Astrocyte (in vitro differentiated cells and primary cell): ENCODE measurements at regions not wholly inside any gene's neighbourhood (a gene's known extent, or its start where the extent isn't known, plus 50 kb on each side); places are given as distances from the start of the nearest gene placed in this dataset.

Experiments
- EZH2 ChIP-seq: IDR thresholded peaks from 2 replicates; pipeline ENCODE4 v1.6.1; 2012; ENCODE audit warnings: mild to moderate bottlenecking, low read length, inconsistent platforms; ENCODE audit not compliant: insufficient read depth
- TF ChIP-seq, protein P1 (sequence below): IDR thresholded peaks from 2 replicates; pipeline ENCODE4 v1.5.1; 2011; ENCODE audit warnings: low read depth, mild to moderate bottlenecking, inconsistent platforms, low read length, moderate library complexity; ENCODE audit not compliant: insufficient read depth

DNA sequence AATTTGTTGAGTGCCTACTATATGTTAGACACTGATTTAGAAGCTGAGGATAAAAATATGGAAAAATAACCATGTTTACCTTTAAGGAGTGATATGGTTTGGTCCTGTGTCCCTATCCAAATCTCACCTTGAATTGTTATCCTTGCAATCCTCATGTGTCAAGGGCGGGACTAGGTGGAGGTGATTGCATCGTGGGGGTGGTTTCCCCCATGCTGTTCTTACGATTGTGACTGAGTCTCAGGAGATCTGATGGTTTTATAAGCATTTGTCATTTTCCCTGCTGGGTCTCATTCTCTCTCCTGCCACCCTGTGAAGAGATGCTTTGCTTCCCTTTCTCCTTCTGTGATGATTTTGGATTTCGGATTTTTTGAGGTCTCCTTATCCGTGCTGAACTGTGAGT is 876.4 kb downstream of the DTWD2 start:
- TF ChIP-seq, protein P1, sequence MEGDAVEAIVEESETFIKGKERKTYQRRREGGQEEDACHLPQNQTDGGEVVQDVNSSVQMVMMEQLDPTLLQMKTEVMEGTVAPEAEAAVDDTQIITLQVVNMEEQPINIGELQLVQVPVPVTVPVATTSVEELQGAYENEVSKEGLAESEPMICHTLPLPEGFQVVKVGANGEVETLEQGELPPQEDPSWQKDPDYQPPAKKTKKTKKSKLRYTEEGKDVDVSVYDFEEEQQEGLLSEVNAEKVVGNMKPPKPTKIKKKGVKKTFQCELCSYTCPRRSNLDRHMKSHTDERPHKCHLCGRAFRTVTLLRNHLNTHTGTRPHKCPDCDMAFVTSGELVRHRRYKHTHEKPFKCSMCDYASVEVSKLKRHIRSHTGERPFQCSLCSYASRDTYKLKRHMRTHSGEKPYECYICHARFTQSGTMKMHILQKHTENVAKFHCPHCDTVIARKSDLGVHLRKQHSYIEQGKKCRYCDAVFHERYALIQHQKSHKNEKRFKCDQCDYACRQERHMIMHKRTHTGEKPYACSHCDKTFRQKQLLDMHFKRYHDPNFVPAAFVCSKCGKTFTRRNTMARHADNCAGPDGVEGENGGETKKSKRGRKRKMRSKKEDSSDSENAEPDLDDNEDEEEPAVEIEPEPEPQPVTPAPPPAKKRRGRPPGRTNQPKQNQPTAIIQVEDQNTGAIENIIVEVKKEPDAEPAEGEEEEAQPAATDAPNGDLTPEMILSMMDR, result no peak
- no peak for TF ChIP-seq EZH2
